ENCODE measurements at regions not wholly inside any gene's neighbourhood (a gene's known extent, or its start where the extent isn't known, plus 50 kb on each side); places are given as distances from the start of the nearest gene placed in this dataset.

DNA sequence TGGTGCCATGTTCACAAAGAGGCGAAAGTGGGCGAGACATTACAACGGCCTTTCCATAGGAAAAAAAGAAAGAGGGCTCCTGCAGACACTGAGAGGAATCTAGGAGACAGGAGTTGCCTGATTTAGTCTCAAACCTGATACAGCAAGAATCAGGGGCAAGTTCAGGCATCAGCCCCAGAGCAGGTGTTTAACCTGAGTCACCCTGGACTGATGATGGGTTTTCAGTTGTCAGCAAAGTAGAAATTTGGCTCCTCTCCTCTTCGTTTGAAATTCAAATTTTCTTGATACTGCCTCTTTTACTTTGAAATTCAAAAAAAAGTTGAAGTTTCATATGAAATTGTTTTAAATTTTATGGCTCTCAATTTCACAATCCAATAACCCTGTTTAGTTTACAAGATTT, 189.5 kb downstream of the ABCC12 start:
- 79 to 85% methylated on average over 4 of the region's 4 CpGs for WGBS, 2 donors
- no peak for ATAC-seq (ENCODE audit: low FRiP score in 2 of 2)

GRCh38 chr16:47965439-47965838, 190.4 kb downstream of the ABCC12 start:
- ATAC-seq (ENCODE audit: low FRiP score in 2 of 2): no peak
- H3K27me3 ChIP-seq: no peaks in the 10 kb centered on the region
- no peaks in the 10 kb centered on the region for H3K36me3 ChIP-seq
- H3K4me1 ChIP-seq: no peaks in the 10 kb centered on the region
- TF ChIP-seq, protein P1, sequence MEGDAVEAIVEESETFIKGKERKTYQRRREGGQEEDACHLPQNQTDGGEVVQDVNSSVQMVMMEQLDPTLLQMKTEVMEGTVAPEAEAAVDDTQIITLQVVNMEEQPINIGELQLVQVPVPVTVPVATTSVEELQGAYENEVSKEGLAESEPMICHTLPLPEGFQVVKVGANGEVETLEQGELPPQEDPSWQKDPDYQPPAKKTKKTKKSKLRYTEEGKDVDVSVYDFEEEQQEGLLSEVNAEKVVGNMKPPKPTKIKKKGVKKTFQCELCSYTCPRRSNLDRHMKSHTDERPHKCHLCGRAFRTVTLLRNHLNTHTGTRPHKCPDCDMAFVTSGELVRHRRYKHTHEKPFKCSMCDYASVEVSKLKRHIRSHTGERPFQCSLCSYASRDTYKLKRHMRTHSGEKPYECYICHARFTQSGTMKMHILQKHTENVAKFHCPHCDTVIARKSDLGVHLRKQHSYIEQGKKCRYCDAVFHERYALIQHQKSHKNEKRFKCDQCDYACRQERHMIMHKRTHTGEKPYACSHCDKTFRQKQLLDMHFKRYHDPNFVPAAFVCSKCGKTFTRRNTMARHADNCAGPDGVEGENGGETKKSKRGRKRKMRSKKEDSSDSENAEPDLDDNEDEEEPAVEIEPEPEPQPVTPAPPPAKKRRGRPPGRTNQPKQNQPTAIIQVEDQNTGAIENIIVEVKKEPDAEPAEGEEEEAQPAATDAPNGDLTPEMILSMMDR (IDR thresholded peaks at IDR 0.05): no peak
- TF ChIP-seq POLR2AphosphoS5 (IDR thresholded peaks at IDR 0.05) (no peak), POLR2A (IDR thresholded peaks at IDR 0.05) (no peak), EP300 (IDR thresholded peaks at IDR 0.05) (no peak)
- no peak for DNase-seq
- no peaks in the 10 kb centered on the region for H3K9me3 ChIP-seq
- H3K27ac ChIP-seq: no peak overlapping the region
- WGBS, 2 donors: 39 to 41% methylated on average over 2 of the region's 2 CpGs
- no peak overlapping the region for H3K4me3 ChIP-seq

More for the DNA sequence above, 189.5 kb downstream of the ABCC12 start:
- H3K9me3 ChIP-seq: no peaks in the 10 kb centered on the region
- no peaks in the 10 kb centered on the region for H3K36me3 ChIP-seq
- no peaks in the 10 kb centered on the region for H3K27me3 ChIP-seq
- no peak overlapping the region for H3K4me3 ChIP-seq
- TF ChIP-seq POLR2AphosphoS5 (IDR thresholded peaks at IDR 0.05) (no peak), EP300 (IDR thresholded peaks at IDR 0.05) (no peak), POLR2A (IDR thresholded peaks at IDR 0.05) (no peak)
- TF ChIP-seq, protein P1 (IDR thresholded peaks at IDR 0.05): no peak
- DNase-seq: no peak
- H3K4me1 ChIP-seq: no peaks in the 10 kb centered on the region
- H3K27ac ChIP-seq: no peak overlapping the region

DNA sequence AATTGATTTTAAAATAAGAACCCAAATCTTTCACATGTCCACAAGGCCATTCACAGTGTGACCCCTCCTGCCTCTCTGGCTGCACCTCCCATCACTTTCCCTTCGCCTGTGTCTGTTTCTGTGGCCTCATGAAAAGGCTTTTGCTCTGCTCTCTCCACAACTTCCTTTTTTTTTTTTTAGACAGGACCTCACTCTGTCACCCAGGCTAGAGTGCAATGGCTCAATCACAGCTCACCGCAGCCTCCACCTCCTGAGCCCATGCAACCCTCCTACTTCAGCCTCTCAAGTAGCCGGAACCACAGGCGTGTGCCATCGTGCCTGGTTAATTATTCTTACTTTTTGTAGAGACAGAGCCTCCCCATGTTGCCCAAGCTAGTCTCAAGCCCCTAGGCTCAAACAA, 197.1 kb downstream of the ABCC12 start:
- Histone ChIP-seq H3K4me3 (no peak overlapping the region), H3K9me3 (no peaks in the 10 kb centered on the region), H3K36me3 (no peaks in the 10 kb centered on the region), H3K27ac (no peak overlapping the region), H3K4me1 (no peaks in the 10 kb centered on the region), H3K27me3 (no peaks in the 10 kb centered on the region)
- TF ChIP-seq, protein P1 (IDR thresholded peaks at IDR 0.05): no peak
- no peak for DNase-seq
- WGBS, 2 donors: 81 to 86% methylated on average over 5 of the region's 5 CpGs
- ATAC-seq (ENCODE audit: low FRiP score in 2 of 2): no peak

DNA sequence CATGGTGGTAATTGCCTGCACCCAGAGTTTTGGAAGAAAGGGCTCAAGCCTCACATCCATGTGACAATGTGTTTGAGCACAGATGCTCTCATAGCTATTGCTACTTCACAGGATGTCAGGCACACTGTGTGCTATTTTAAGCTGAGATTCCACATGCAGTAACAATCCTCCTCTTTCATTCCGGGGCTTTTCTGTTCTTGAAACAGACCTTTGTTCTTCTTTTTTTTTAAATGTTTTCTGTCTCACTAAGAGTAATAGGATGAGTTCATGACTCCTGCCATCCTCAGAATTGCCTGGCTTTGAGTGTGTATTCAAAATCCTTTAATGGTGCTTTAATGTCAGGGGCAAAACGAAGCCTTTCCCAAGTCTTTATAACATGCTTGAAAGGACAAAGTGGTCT, 198.9 kb downstream of the ABCC12 start:
- Histone ChIP-seq H3K4me3 (no peak overlapping the region), H3K36me3 (no peaks in the 10 kb centered on the region), H3K27ac (no peak overlapping the region), H3K9me3 (no peaks in the 10 kb centered on the region), H3K4me1 (no peaks in the 10 kb centered on the region), H3K27me3 (no peaks in the 10 kb centered on the region)
- no peak for DNase-seq
- no peak for ATAC-seq (ENCODE audit: low FRiP score in 2 of 2)
- no peak for TF ChIP-seq POLR2A (IDR thresholded peaks at IDR 0.05)
- WGBS, 2 donors: 55 to 70% methylated on average over 2 of the region's 2 CpGs

GRCh38 chr16:47949714-47950113, 206.1 kb downstream of the ABCC12 start:
- ATAC-seq (ENCODE audit: low FRiP score in 2 of 2) (no peak), DNase-seq (peak in 1 of 2 donors; percentile 19)
- Histone ChIP-seq H3K27me3 (no peaks in the 10 kb centered on the region), H3K4me1 (no peaks in the 10 kb centered on the region), H3K4me3 (no peak overlapping the region), H3K36me3 (no peaks in the 10 kb centered on the region), H3K9me3 (no peaks in the 10 kb centered on the region), H3K27ac (no peak overlapping the region)
- TF ChIP-seq POLR2AphosphoS5 (IDR thresholded peaks at IDR 0.05): no peak
- no peak for TF ChIP-seq EP300 (IDR thresholded peaks at IDR 0.05)
- TF ChIP-seq POLR2A (IDR thresholded peaks at IDR 0.05): no peak
- TF ChIP-seq, protein P1 (IDR thresholded peaks at IDR 0.05): no peak
- WGBS, 2 donors: 94 to 96% methylated on average over 8 to 9 of the region's 9 CpGs
